K562 (cell line): ENCODE measurements at regions not wholly inside any gene's neighbourhood (a gene's known extent, or its start where the extent isn't known, plus 50 kb on each side); places are given as distances from the start of the nearest gene placed in this dataset.

Experiments
- ARHGAP35 ChIP-seq: fragments of 450-650 bp; IDR thresholded peaks from 2 replicates; pipeline ENCODE4 v1.6.1; 2018; ENCODE audit not compliant: partially characterized antibody
- ARNT ChIP-seq, 2 experiments: fragments of 450-650 bp; IDR thresholded peaks; 2 replicates each; pipeline ENCODE4 v1.6.1; 2016; ENCODE audit warnings: mild to moderate bottlenecking in 1 of 2
- DACH1 ChIP-seq: fragments of 450-650 bp; IDR thresholded peaks from 2 replicates; pipeline ENCODE4 v1.6.1; 2018; ENCODE audit not compliant: partially characterized antibody
- TF ChIP-seq, protein P1 (sequence below), 2 experiments: IDR thresholded peaks; 2 replicates each; pipeline ENCODE4 v1.6.1; 2011; ENCODE audit warnings: borderline replicate concordance in 1 of 2, control low read depth in 1 of 2, low read depth in 1 of 2, low read length in 1 of 2, mild to moderate bottlenecking in 1 of 2, mixed read lengths in 1 of 2, moderate library complexity in 1 of 2; ENCODE audit not compliant: insufficient read depth in 1 of 2, insufficient read length in 1 of 2, poor library complexity in 1 of 2, severe bottlenecking in 1 of 2; ENCODE audit errors: extremely low read depth in 1 of 2
- TF ChIP-seq, protein P2 (sequence below): IDR thresholded peaks from 3 replicates; pipeline ENCODE4 v1.6.1; 2011; ENCODE audit warnings: borderline replicate concordance, mild to moderate bottlenecking; ENCODE audit not compliant: insufficient read length, insufficient read depth
- TF ChIP-seq, protein P3 (sequence below): sonication (generic); formaldehyde crosslinking; IDR thresholded peaks from 2 replicates; pipeline ENCODE4 v1.8.1; 2022; ENCODE audit warnings: missing genetic modification reagents
- TF ChIP-seq, protein P4 (sequence below): IDR thresholded peaks from 2 replicates; pipeline ENCODE4 v1.6.1; 2011; ENCODE audit not compliant: insufficient read length; ENCODE audit errors: extremely low read depth

DNA sequence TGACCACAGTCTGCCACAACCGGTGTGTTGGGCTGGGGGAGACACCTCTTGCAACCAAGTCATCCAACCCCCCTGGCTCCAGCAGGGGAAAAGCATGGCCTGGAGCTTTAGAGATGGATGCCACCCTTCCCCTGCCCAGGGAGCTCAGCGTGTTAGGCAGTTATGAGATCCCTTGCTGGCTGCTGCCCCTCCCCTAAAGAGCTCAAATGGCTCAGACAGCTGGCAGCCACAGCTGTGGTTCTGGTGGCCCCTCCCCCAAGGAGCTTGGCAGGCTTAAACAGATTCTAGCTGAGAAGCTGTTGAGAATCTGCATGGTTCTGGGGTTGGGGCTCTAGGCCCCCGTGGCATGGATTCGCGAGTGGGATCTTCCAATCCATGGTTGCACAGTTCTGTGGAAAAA, 64.7 kb downstream of the TEX51 start (continued):
- TF ChIP-seq, protein P1, sequence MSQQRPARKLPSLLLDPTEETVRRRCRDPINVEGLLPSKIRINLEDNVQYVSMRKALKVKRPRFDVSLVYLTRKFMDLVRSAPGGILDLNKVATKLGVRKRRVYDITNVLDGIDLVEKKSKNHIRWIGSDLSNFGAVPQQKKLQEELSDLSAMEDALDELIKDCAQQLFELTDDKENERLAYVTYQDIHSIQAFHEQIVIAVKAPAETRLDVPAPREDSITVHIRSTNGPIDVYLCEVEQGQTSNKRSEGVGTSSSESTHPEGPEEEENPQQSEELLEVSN (IDR thresholded peaks at IDR 0.05; ENCODE audit: borderline replicate concordance in 1 of 2, extremely low read depth in 1 of 2, insufficient read depth in 1 of 2, insufficient read length in 1 of 2, low read depth in 1 of 2, low read length in 1 of 2, poor library complexity in 1 of 2, severe bottlenecking in 1 of 2): no peak
- TF ChIP-seq, protein P2, sequence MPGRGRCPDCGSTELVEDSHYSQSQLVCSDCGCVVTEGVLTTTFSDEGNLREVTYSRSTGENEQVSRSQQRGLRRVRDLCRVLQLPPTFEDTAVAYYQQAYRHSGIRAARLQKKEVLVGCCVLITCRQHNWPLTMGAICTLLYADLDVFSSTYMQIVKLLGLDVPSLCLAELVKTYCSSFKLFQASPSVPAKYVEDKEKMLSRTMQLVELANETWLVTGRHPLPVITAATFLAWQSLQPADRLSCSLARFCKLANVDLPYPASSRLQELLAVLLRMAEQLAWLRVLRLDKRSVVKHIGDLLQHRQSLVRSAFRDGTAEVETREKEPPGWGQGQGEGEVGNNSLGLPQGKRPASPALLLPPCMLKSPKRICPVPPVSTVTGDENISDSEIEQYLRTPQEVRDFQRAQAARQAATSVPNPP: no peak
- no peak for TF ChIP-seq DACH1
- TF ChIP-seq, protein P3, sequence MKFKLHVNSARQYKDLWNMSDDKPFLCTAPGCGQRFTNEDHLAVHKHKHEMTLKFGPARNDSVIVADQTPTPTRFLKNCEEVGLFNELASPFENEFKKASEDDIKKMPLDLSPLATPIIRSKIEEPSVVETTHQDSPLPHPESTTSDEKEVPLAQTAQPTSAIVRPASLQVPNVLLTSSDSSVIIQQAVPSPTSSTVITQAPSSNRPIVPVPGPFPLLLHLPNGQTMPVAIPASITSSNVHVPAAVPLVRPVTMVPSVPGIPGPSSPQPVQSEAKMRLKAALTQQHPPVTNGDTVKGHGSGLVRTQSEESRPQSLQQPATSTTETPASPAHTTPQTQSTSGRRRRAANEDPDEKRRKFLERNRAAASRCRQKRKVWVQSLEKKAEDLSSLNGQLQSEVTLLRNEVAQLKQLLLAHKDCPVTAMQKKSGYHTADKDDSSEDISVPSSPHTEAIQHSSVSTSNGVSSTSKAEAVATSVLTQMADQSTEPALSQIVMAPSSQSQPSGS (CRISPR knock-in tag): no peak
- TF ChIP-seq, protein P4, sequence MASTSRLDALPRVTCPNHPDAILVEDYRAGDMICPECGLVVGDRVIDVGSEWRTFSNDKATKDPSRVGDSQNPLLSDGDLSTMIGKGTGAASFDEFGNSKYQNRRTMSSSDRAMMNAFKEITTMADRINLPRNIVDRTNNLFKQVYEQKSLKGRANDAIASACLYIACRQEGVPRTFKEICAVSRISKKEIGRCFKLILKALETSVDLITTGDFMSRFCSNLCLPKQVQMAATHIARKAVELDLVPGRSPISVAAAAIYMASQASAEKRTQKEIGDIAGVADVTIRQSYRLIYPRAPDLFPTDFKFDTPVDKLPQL: no peak
- TF ChIP-seq ARNT (IDR thresholded peaks at IDR 0.05): no peak
- no peak for TF ChIP-seq ARHGAP35
